ENCODE measurements at regions not wholly inside any gene's neighbourhood (a gene's known extent, or its start where the extent isn't known, plus 50 kb on each side); places are given as distances from the start of the nearest gene placed in this dataset.

GRCh38 chr3:72601060-72601459 is 247.2 kb downstream of the SHQ1 start:
- Histone ChIP-seq H3K27me3 (ENCODE audit: control insufficient read depth, insufficient read depth, low read length) (peaks cover 11% of the 10 kb centered on the region), H3K36me3 (ENCODE audit: control insufficient read depth, insufficient read depth, low read length) (no peaks in the 10 kb centered on the region), H3K4me3 (ENCODE audit: low read depth, low read length) (no peak overlapping the region)
- no peak for TF ChIP-seq CTCF (IDR thresholded peaks at IDR 0.05; ENCODE audit: insufficient read depth, low read length, poor library complexity, severe bottlenecking)
- no peak for DNase-seq (ENCODE audit: low read depth)

- DNase-seq (ENCODE audit: low read depth), result no peak
- peaks cover 5% of the 10 kb centered on the region for H3K27me3 ChIP-seq (ENCODE audit: control insufficient read depth, insufficient read depth, low read length)
- no peak overlapping the region for H3K4me3 ChIP-seq (ENCODE audit: low read depth, low read length)
- H3K36me3 ChIP-seq (ENCODE audit: control insufficient read depth, insufficient read depth, low read length), result no peaks in the 10 kb centered on the region
- no peak for TF ChIP-seq CTCF (IDR thresholded peaks at IDR 0.05; ENCODE audit: insufficient read depth, low read length, poor library complexity, severe bottlenecking)
Observed at GRCh38 chr3:72597756-72598195, 250.5 kb downstream of the SHQ1 start.

- DNase-seq (ENCODE audit: low read depth), result no peak
- peaks cover 5% of the 10 kb centered on the region for H3K27me3 ChIP-seq (ENCODE audit: control insufficient read depth, insufficient read depth, low read length)
- no peaks in the 10 kb centered on the region for H3K36me3 ChIP-seq (ENCODE audit: control insufficient read depth, insufficient read depth, low read length)
- TF ChIP-seq CTCF (IDR thresholded peaks at IDR 0.05; ENCODE audit: insufficient read depth, low read length, poor library complexity, severe bottlenecking), result no peak
- H3K4me3 ChIP-seq (ENCODE audit: low read depth, low read length), result no peak overlapping the region
Observed at GRCh38 chr3:72597043-72597442, 251.2 kb downstream of the SHQ1 start.

- Histone ChIP-seq H3K36me3 (ENCODE audit: control insufficient read depth, insufficient read depth, low read length) (no peaks in the 10 kb centered on the region), H3K27me3 (ENCODE audit: control insufficient read depth, insufficient read depth, low read length) (peaks cover 5% of the 10 kb centered on the region), H3K4me3 (ENCODE audit: low read depth, low read length) (no peak overlapping the region)
- no peak for TF ChIP-seq CTCF (IDR thresholded peaks at IDR 0.05; ENCODE audit: insufficient read depth, low read length, poor library complexity, severe bottlenecking)
- DNase-seq (ENCODE audit: low read depth), result peak; percentile 28
Observed at GRCh38 chr3:72595927-72596610, 252.2 kb downstream of the SHQ1 start.

- TF ChIP-seq CTCF (IDR thresholded peaks at IDR 0.05; ENCODE audit: insufficient read depth, low read length, poor library complexity, severe bottlenecking), result no peak
- peaks cover 5% of the 10 kb centered on the region for H3K27me3 ChIP-seq (ENCODE audit: control insufficient read depth, insufficient read depth, low read length)
- no peak overlapping the region for H3K4me3 ChIP-seq (ENCODE audit: low read depth, low read length)
- H3K36me3 ChIP-seq (ENCODE audit: control insufficient read depth, insufficient read depth, low read length), result no peaks in the 10 kb centered on the region
- DNase-seq (ENCODE audit: low read depth), result no peak
Observed at GRCh38 chr3:72595376-72595775, 252.9 kb downstream of the SHQ1 start.

Data from kidney epithelial cell (primary cell).